ENCODE measurements at regions not wholly inside any gene's neighbourhood (a gene's known extent, or its start where the extent isn't known, plus 50 kb on each side); places are given as distances from the start of the nearest gene placed in this dataset.
"Not testable (repeated sequence)": the region's sequence is repeated elsewhere in the genome, so short reads cannot be mapped to it uniquely, and the experiment has no call there.

- no peaks in the 10 kb centered on the region for H3K27me3 ChIP-seq (ENCODE audit: control insufficient read depth, insufficient read depth, low read length)
- H3K27ac ChIP-seq (ENCODE audit: low read depth, low read length) = no peak overlapping the region
- no peak overlapping the region for H3K4me3 ChIP-seq (ENCODE audit: low read depth, low read length)
- no peaks in the 10 kb centered on the region for H3K9me3 ChIP-seq (ENCODE audit: control insufficient read depth, insufficient read depth, low read length)
- TF ChIP-seq CTCF (IDR thresholded peaks at IDR 0.05; ENCODE audit: low read depth, low read length) = no peak
- no peak for DNase-seq (ENCODE audit: low read depth, low spot score)
- ChIA-PET CTCF (no interaction called here), POLR2A (no interaction called here)
Measured at GRCh38 chr5:163108351-163108750, 329.0 kb upstream of the CCNG1 start.

- H3K27me3 ChIP-seq (ENCODE audit: control insufficient read depth, insufficient read depth, low read length) = no peaks in the 10 kb centered on the region
- no peak overlapping the region for H3K4me3 ChIP-seq (ENCODE audit: low read depth, low read length)
- DNase-seq (ENCODE audit: low read depth, low spot score) = no peak
- ChIA-PET POLR2A (no interaction called here), CTCF (no interaction called here)
- TF ChIP-seq CTCF (IDR thresholded peaks at IDR 0.05; ENCODE audit: low read depth, low read length) = no peak
- no peak overlapping the region for H3K27ac ChIP-seq (ENCODE audit: low read depth, low read length)
- no peaks in the 10 kb centered on the region for H3K9me3 ChIP-seq (ENCODE audit: control insufficient read depth, insufficient read depth, low read length)
Measured at GRCh38 chr5:163115011-163115410, 322.4 kb upstream of the CCNG1 start.

- POLR2A ChIA-PET, CTCF ChIA-PET: not testable (repeated sequence)
Measured at GRCh38 chr5:163116618-163117017, 320.8 kb upstream of the CCNG1 start.

GRCh38 chr5:163134061-163134460 lies 303.3 kb upstream of the CCNG1 start:
- ChIA-PET CTCF (no interaction called here), POLR2A (no interaction called here)
- TF ChIP-seq CTCF (IDR thresholded peaks at IDR 0.05; ENCODE audit: low read depth, low read length) = no peak
- no peak for DNase-seq (ENCODE audit: low read depth, low spot score)
- peaks cover 7% of the 10 kb centered on the region for H3K9me3 ChIP-seq (ENCODE audit: control insufficient read depth, insufficient read depth, low read length)
- no peaks in the 10 kb centered on the region for H3K27me3 ChIP-seq (ENCODE audit: control insufficient read depth, insufficient read depth, low read length)
- H3K27ac ChIP-seq (ENCODE audit: low read depth, low read length) = no peak overlapping the region
- H3K4me3 ChIP-seq (ENCODE audit: low read depth, low read length) = no peak overlapping the region

More at GRCh38 chr5:163116618-163117017, 320.8 kb upstream of the CCNG1 start:
- not testable (repeated sequence) for H3K27ac ChIP-seq (ENCODE audit: low read depth, low read length); DNase-seq (ENCODE audit: low read depth, low spot score); H3K27me3 ChIP-seq (ENCODE audit: control insufficient read depth, insufficient read depth, low read length); H3K4me3 ChIP-seq (ENCODE audit: low read depth, low read length); H3K9me3 ChIP-seq (ENCODE audit: control insufficient read depth, insufficient read depth, low read length)

- POLR2A ChIA-PET = no interaction called here
- CTCF ChIA-PET = no interaction called here
- H3K27me3 ChIP-seq (ENCODE audit: control insufficient read depth, insufficient read depth, low read length) = no peaks in the 10 kb centered on the region
Measured at GRCh38 chr5:163135849-163136248, 301.5 kb upstream of the CCNG1 start.

More at GRCh38 chr5:163135849-163136248, 301.5 kb upstream of the CCNG1 start:
- H3K9me3 ChIP-seq (ENCODE audit: control insufficient read depth, insufficient read depth, low read length) = peaks cover 7% of the 10 kb centered on the region
- no peak overlapping the region for H3K4me3 ChIP-seq (ENCODE audit: low read depth, low read length)
- DNase-seq (ENCODE audit: low read depth, low spot score) = no peak
- TF ChIP-seq CTCF (IDR thresholded peaks at IDR 0.05; ENCODE audit: low read depth, low read length) = no peak
- H3K27ac ChIP-seq (ENCODE audit: low read depth, low read length) = no peak overlapping the region
